GM19025 (cell line): ENCODE measurements at regions not wholly inside any gene's neighbourhood (a gene's known extent, or its start where the extent isn't known, plus 50 kb on each side); places are given as distances from the start of the nearest gene placed in this dataset.
"Not testable (repeated sequence)": the region's sequence is repeated elsewhere in the genome, so short reads cannot be mapped to it uniquely, and the experiment has no call there.

ENCODE experiments used
- ATAC-seq: cut with Tn5 transposase; IDR thresholded peaks from one replicate; pipeline ENCODE4 v1.9.1; 2021; ENCODE audit warnings: mild to moderate bottlenecking, low read depth, moderate library complexity; ENCODE audit not compliant: unreplicated experiment

DNA sequence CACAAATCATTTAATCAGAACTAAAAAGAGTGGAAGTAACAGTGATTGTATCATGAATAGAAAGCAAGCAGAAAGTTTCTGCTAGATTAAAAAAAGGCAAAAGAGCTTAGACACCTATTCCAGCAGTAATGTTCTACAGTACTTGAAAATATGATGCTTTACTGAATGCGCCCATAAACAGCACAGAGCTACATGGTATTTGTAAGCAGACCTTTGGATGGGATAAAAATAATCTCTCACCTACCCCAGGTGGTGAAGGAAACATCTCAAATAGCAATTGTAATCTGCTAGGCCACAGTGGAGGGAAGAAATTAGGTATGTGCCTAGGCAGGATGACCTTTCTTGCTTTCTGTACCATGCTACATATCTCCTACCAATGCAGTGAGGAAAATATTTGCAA, 280.9 kb upstream of the PRKX start:
- ATAC-seq, result no peak

- ATAC-seq, result no peak
These were observed 277.1 kb upstream of the PRKX start for GRCh38 chrX:3990569-3990968.

- ATAC-seq, result not testable (repeated sequence)
These were observed 258.8 kb upstream of the PRKX start for GRCh38 chrX:3972104-3972858.

GRCh38 chrX:3968749-3969148, 255.3 kb upstream of the PRKX start:
- no peak for ATAC-seq

DNA sequence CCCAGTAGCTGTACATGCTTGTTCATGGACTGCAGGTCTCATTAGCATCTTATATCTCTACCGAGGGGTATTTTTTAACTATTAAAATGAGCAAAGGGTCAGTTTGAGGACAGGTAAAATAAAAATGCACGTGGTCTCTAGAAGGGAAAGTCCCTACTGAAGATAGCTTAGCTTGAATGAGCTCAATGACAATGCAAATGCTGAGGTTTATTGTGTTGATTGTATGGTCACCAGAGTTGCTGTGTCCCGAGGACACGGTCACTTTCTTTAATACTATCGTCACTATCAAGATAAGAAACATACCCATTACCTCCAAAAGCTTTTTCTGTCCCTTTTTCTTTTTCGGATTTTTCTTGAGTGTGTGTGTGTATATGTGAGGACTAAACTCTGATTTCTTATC, 250.5 kb upstream of the PRKX start:
- no peak for ATAC-seq

DNA sequence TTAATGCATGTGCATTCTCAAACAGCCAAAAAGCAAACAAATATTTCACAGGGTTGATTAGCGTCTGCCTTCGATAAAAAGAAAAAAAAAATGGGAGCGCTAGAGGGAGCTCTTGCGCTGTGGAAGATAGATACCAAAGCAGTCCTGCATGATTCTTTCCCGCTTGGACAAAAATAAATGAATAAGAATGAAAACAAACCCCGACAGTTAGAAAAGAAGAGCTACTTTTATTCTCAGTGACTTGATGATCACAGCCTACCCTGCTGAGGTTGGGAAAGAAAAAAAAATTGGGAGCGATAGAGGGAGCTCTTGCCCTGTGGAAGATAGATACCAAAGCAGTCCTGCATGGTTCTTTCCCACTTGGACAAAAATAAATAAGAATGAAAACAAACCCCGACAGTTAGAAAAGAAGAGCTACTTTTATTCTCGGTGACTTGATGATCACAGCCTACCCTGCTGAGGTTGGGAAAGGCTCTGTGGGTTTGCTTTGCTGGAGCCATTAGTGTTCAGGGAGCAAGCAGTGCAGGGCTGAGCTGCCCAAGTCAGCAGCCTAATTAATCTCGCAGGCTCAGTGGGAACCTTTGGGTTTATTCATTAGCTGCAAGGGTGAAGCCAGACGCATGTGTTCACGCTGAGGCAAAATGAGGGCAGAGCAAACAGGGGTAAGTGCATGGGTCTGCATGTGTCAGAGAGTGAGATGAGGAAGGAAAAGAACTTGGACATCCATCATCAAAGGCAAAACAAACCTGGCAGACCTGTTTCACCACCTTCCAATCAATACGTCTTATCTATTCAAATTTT, 249.3 kb upstream of the PRKX start:
- no peak for ATAC-seq

DNA sequence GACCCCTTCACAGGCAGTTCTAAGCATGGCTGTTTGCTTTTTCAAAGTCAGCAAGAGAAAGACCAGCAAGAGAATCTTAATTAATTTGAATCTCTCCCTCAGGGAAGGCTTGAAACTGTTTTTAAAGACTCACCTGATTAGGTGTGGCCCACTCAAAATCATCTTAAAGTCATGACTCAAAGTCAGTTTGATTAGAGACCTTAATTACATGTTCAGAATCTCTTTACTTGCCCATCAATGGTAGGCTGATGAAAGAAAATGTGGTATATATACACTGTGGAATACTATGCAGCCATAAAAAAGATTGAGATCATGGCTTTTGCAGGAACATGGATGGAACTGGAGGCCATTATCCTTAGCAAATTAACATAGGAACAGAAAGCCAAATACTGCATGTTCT, 247.5 kb upstream of the PRKX start:
- ATAC-seq, result no peak

DNA sequence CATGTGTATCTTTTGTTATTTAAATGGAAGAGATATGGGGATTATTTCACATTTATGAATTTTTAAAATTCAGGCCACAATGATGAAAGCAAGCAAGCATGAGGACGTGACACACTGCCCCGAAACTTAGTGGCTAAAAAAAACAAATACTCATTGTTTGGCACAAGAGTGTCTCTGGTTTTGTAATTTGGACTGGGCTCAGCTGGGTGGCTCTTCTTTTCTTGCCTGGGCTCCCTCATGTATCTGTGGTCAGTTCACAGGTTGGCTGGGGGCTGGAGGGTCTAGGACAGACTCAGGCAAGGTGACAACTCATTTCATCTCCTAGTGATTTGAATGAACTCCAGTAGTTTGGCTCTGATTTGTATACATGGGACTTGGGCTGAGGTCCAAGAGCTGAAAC, 238.4 kb upstream of the PRKX start:
- no peak for ATAC-seq

GRCh38 chrX:3950373-3950772, 236.9 kb upstream of the PRKX start:
- no peak for ATAC-seq

GRCh38 chrX:3943965-3944364, 230.5 kb upstream of the PRKX start:
- ATAC-seq, result no peak

GRCh38 chrX:3940000-3940610, 226.7 kb upstream of the PRKX start:
- no peak for ATAC-seq

GRCh38 chrX:3938587-3938986, 225.1 kb upstream of the PRKX start:
- ATAC-seq, result no peak

DNA sequence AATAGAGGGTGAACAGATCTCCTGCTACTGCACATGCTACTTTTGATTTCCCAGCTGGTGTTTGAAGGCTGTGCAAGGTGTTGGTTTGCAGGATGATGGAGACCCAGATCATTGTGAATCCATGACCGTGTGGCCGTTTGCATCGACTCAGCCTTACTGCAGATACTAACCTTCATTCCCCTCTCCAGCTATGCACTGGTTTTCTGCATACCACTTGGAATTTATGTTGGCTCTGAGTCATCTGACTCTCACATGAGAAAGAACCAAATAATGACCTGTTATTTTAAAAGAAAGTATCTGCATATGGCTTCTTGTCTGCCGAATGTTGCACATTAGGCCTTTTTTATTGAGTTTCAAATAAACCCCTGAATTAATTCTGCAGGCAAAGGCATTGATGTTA, 221.7 kb upstream of the PRKX start:
- ATAC-seq, result not testable (repeated sequence)

GRCh38 chrX:3920424-3921017, 207.1 kb upstream of the PRKX start:
- peak; percentile 93 for ATAC-seq

DNA sequence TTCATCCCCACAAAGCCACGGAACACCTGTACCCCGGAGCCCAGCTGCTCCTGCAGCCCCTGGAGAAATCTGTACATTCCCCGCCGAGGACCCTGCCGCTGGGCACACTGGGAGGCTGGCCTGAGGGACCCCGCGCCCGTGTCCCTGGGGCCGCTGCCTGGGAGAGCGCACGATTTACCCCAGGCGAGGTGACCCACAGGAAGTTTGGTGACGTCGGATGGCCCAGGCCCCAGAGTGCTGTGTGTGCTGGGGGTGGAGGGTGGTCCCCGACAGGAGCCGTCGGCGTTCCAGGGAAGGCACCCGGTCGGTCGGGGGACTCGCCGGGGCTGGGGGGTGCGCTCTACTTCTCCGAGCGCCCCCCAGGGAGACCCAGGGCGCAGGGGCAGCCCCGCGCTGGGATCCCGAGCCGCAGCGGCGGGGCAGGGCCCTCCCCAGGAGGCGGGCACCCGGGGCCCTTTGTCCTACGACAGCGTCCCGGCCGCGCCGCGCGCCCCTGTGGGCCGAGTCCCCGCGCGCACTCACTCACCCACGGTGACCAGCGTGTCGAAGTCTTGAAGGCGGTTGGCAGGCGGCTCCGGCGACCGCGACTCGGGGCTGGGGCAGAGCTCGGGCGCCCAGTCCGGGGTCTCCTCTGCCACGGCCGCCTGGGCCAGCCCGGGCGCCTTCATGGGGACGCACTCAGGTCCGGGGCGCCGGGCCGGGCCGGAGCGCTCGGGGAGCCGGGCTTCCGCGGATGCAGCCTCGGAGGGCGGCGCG, 206.4 kb upstream of the PRKX start:
- ATAC-seq, result peak; percentile 42

- ATAC-seq, result not testable (repeated sequence)
These were observed 201.4 kb upstream of the PRKX start for GRCh38 chrX:3914813-3915212.

- ATAC-seq, result not testable (repeated sequence)
These were observed 200.6 kb upstream of the PRKX start for GRCh38 chrX:3914059-3914458.

GRCh38 chrX:3911012-3911411, 197.6 kb upstream of the PRKX start:
- not testable (repeated sequence) for ATAC-seq

GRCh38 chrX:3910611-3911010, 197.2 kb upstream of the PRKX start:
- ATAC-seq, result not testable (repeated sequence)

- not testable (repeated sequence) for ATAC-seq
These were observed 192.2 kb upstream of the PRKX start for GRCh38 chrX:3905522-3906258.
